ENCODE measurements at regions not wholly inside any gene's neighbourhood (a gene's known extent, or its start where the extent isn't known, plus 50 kb on each side); places are given as distances from the start of the nearest gene placed in this dataset.
"Not testable (repeated sequence)": the region's sequence is repeated elsewhere in the genome, so short reads cannot be mapped to it uniquely, and the experiment has no call there.

- in situ Hi-C loops (cut with HindIII; ENCODE audit: low sequenced_read_pairs); DNase-seq (ENCODE audit: low spot score): not testable (repeated sequence)
Measured at GRCh38 chr16:59809488-59809887, 1075.4 kb upstream of the GOT2 start.

- no peak for DNase-seq (ENCODE audit: low spot score)
- in situ Hi-C loops (cut with HindIII; ENCODE audit: low sequenced_read_pairs): no loop called here
Measured at GRCh38 chr16:59783191-59783590, 1049.1 kb upstream of the GOT2 start.

GRCh38 chr16:59773330-59773729 lies 1039.2 kb upstream of the GOT2 start:
- DNase-seq (ENCODE audit: low spot score): no peak
- in situ Hi-C loops (cut with HindIII; ENCODE audit: low sequenced_read_pairs): no loop called here

GRCh38 chr16:59759296-59759695 lies 1025.2 kb upstream of the GOT2 start:
- in situ Hi-C loops (cut with HindIII; ENCODE audit: low sequenced_read_pairs): no loop called here

GRCh38 chr16:59758848-59759247 lies 1024.7 kb upstream of the GOT2 start:
- no peak for DNase-seq (ENCODE audit: low spot score)
- in situ Hi-C loops (cut with HindIII; ENCODE audit: low sequenced_read_pairs): no loop called here

More at GRCh38 chr16:59759296-59759695, 1025.2 kb upstream of the GOT2 start:
- DNase-seq (ENCODE audit: low spot score): no peak

GRCh38 chr16:59754854-59755253 lies 1020.7 kb upstream of the GOT2 start:
- in situ Hi-C loops (cut with HindIII; ENCODE audit: low sequenced_read_pairs): no loop called here
- no peak for DNase-seq (ENCODE audit: low spot score)

GRCh38 chr16:59749662-59750336 lies 1015.7 kb upstream of the GOT2 start:
- in situ Hi-C loops (cut with HindIII; ENCODE audit: low sequenced_read_pairs): no loop called here
- no peak for DNase-seq (ENCODE audit: low spot score)

GRCh38 chr16:59748531-59748930 lies 1014.4 kb upstream of the GOT2 start:
- in situ Hi-C loops (cut with HindIII; ENCODE audit: low sequenced_read_pairs): no loop called here
- DNase-seq (ENCODE audit: low spot score): no peak

- in situ Hi-C loops (cut with HindIII; ENCODE audit: low sequenced_read_pairs): no loop called here
Measured at GRCh38 chr16:59743504-59743903, 1009.4 kb upstream of the GOT2 start.

GRCh38 chr16:59740858-59741257 lies 1006.7 kb upstream of the GOT2 start:
- no peak for DNase-seq (ENCODE audit: low spot score)
- in situ Hi-C loops (cut with HindIII; ENCODE audit: low sequenced_read_pairs): no loop called here

More at GRCh38 chr16:59743504-59743903, 1009.4 kb upstream of the GOT2 start:
- no peak for DNase-seq (ENCODE audit: low spot score)

- in situ Hi-C loops (cut with HindIII; ENCODE audit: low sequenced_read_pairs): no loop called here
- no peak for DNase-seq (ENCODE audit: low spot score)
Measured at GRCh38 chr16:59737274-59737673, 1003.2 kb upstream of the GOT2 start.

GRCh38 chr16:59733321-59733720 lies 999.2 kb upstream of the GOT2 start:
- DNase-seq (ENCODE audit: low spot score): peak; percentile 7
- in situ Hi-C loops (cut with HindIII; ENCODE audit: low sequenced_read_pairs): no loop called here

GRCh38 chr16:59729613-59730012 lies 995.5 kb upstream of the GOT2 start:
- in situ Hi-C loops (cut with HindIII; ENCODE audit: low sequenced_read_pairs): no loop called here
- DNase-seq (ENCODE audit: low spot score): no peak

- no peak for DNase-seq (ENCODE audit: low spot score)
- in situ Hi-C loops (cut with HindIII; ENCODE audit: low sequenced_read_pairs): no loop called here
Measured at GRCh38 chr16:59719121-59719520, 985.0 kb upstream of the GOT2 start.

- no peak for DNase-seq (ENCODE audit: low spot score)
- in situ Hi-C loops (cut with HindIII; ENCODE audit: low sequenced_read_pairs): no loop called here
Measured at GRCh38 chr16:59707436-59708226, 973.5 kb upstream of the GOT2 start.

- in situ Hi-C loops (cut with HindIII; ENCODE audit: low sequenced_read_pairs): no loop called here
- DNase-seq (ENCODE audit: low spot score): no peak
Measured at GRCh38 chr16:59701963-59702930, 968.1 kb upstream of the GOT2 start.

GRCh38 chr16:59699786-59700185 lies 965.7 kb upstream of the GOT2 start:
- DNase-seq (ENCODE audit: low spot score): no peak
- in situ Hi-C loops (cut with HindIII; ENCODE audit: low sequenced_read_pairs): no loop called here

GRCh38 chr16:59698346-59699020 lies 964.4 kb upstream of the GOT2 start:
- in situ Hi-C loops (cut with HindIII; ENCODE audit: low sequenced_read_pairs): no loop called here

GRCh38 chr16:59697761-59698160 lies 963.6 kb upstream of the GOT2 start:
- in situ Hi-C loops (cut with HindIII; ENCODE audit: low sequenced_read_pairs): no loop called here
- no peak for DNase-seq (ENCODE audit: low spot score)

More at GRCh38 chr16:59698346-59699020, 964.4 kb upstream of the GOT2 start:
- DNase-seq (ENCODE audit: low spot score): no peak
